GM12874 (cell line): ENCODE measurements at regions not wholly inside any gene's neighbourhood (a gene's known extent, or its start where the extent isn't known, plus 50 kb on each side); places are given as distances from the start of the nearest gene placed in this dataset.

Experiments used
- CTCF ChIP-seq: IDR thresholded peaks from 2 replicates; pipeline ENCODE4 v1.5.1; 2011; ENCODE audit warnings: low read depth, mild to moderate bottlenecking, control low read depth, low read length, moderate library complexity; ENCODE audit not compliant: insufficient read depth

GRCh38 chr1:96074876-96075577 lies 646.6 kb upstream of the PTBP2 start:
- TF ChIP-seq CTCF = no peak

GRCh38 chr1:96075704-96076455 lies 645.7 kb upstream of the PTBP2 start:
- TF ChIP-seq CTCF = no peak

GRCh38 chr1:96076589-96076988 lies 645.0 kb upstream of the PTBP2 start:
- no peak for TF ChIP-seq CTCF

- TF ChIP-seq CTCF = no peak
Measured at GRCh38 chr1:96079581-96079980, 642.0 kb upstream of the PTBP2 start.

- TF ChIP-seq CTCF = no peak
Measured at GRCh38 chr1:96080925-96081324, 640.7 kb upstream of the PTBP2 start.

GRCh38 chr1:96087719-96088118 lies 633.9 kb upstream of the PTBP2 start:
- TF ChIP-seq CTCF = no peak

GRCh38 chr1:96090134-96090533 lies 631.5 kb upstream of the PTBP2 start:
- TF ChIP-seq CTCF = no peak
